ENCODE measurements at regions not wholly inside any gene's neighbourhood (a gene's known extent, or its start where the extent isn't known, plus 50 kb on each side); places are given as distances from the start of the nearest gene placed in this dataset.

DNA sequence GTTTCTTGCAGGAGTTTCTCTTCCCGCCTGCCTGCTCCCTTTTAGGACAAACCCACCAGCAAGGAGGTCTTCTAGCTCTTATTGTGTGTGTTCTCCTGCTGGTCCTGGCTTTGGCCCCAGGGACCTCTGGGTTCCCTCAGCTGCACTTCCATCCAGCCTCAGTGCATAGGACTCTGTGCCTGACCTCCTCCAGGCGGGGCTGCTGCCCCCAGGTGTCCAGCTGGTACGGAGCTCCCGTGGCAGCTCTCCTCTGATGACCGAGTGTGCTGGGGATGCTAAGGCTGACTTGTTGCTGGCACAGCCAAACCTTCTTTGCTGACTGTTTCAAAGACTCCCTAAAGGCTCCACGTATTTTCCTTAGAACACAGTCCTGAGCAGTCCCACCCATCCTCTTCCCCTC, 126.5 kb downstream of the GPCPD1 start:
- TF ChIP-seq, protein P1, sequence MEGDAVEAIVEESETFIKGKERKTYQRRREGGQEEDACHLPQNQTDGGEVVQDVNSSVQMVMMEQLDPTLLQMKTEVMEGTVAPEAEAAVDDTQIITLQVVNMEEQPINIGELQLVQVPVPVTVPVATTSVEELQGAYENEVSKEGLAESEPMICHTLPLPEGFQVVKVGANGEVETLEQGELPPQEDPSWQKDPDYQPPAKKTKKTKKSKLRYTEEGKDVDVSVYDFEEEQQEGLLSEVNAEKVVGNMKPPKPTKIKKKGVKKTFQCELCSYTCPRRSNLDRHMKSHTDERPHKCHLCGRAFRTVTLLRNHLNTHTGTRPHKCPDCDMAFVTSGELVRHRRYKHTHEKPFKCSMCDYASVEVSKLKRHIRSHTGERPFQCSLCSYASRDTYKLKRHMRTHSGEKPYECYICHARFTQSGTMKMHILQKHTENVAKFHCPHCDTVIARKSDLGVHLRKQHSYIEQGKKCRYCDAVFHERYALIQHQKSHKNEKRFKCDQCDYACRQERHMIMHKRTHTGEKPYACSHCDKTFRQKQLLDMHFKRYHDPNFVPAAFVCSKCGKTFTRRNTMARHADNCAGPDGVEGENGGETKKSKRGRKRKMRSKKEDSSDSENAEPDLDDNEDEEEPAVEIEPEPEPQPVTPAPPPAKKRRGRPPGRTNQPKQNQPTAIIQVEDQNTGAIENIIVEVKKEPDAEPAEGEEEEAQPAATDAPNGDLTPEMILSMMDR (IDR thresholded peaks at IDR 0.05; ENCODE audit: low read depth, low read length, poor library complexity, severe bottlenecking), result no peak
- TF ChIP-seq EZH2phosphoT487 (IDR thresholded peaks at IDR 0.05; ENCODE audit: borderline replicate concordance, low read length), result no peak
